ENCODE measurements at regions not wholly inside any gene's neighbourhood (a gene's known extent, or its start where the extent isn't known, plus 50 kb on each side); places are given as distances from the start of the nearest gene placed in this dataset.
"Not testable (repeated sequence)": the region's sequence is repeated elsewhere in the genome, so short reads cannot be mapped to it uniquely, and the experiment has no call there.

DNA sequence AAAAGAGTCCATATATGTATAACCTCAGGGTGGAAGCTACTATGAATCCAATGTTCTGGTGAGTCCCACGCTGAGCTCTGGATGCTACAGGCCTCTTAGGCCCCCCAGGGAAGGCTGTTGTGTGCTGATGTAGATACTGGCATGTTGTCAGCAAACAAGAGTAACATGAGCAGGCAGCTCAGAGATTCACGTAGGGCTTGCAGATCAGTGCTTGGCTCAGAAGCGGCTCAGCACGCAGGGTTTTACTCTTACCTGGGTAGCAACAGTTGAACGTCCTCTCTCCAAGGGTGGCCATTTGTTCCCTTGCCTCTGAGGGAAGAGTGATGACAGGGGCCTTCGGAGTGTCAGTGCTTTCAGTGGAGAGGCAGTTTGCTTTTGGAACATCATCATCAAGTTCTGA is 93.4 kb downstream of the ZFP64 start:
- DNase-seq (ENCODE audit: low read depth, low spot score) = peak; percentile 51

DNA sequence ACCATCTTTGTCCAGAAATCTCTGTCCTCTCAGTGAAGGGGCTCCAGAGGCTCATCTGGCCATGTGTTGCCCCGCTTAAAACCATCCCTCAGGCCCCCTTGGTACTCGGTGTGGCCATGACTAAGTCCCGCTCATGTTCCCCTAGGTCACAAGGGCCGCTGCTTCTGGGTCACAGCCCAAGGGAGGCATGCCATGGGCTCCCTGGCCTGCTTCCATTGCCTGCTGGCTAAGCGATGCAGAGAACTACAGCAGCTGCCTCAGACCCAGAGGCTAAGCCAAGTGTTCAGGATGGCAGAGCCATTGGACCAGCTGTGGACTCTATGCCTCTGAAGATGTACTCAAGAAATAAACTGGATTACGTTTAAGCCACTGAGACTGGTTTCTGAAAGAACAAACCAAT is 95.5 kb downstream of the ZFP64 start:
- no peak for DNase-seq (ENCODE audit: low read depth, low spot score)

DNA sequence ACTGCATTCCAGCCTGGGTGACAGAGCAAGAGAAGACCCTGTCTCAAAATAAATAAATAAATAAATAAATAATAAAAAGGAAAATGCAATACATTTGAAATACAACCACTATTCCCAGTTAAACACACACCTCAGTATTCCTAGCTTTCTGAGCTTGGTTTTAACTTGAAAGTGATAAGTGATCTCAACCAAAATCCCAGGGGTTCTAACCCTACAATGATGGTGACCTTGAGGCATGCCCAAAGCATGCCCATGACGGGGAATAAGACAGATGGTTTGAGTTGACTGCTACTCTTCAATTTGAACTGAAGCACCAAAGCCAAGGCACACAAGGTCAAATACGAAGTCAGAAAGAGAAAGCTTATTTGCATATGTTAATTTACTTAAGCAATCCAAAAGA is 96.9 kb downstream of the ZFP64 start:
- DNase-seq (ENCODE audit: low read depth, low spot score) = no peak

DNA sequence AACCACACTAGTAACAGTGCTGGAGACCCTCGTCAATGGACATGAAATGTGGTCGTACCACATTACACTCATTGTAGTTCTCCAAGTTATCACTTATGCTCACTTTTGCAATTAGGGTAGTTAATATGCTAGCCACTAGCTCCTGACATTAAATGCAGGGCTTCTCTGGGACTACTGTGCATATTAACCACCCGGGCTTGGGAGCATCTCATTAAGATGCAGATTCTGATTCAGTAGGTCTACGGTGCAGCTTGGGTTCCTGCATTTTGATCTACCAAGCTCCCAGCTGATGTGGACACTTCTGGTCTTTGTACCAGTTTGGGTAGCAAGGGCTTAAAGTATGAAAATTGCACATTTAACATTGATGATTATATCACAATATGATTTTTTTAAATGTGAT is 98.0 kb downstream of the ZFP64 start:
- DNase-seq (ENCODE audit: low read depth, low spot score) = no peak

DNA sequence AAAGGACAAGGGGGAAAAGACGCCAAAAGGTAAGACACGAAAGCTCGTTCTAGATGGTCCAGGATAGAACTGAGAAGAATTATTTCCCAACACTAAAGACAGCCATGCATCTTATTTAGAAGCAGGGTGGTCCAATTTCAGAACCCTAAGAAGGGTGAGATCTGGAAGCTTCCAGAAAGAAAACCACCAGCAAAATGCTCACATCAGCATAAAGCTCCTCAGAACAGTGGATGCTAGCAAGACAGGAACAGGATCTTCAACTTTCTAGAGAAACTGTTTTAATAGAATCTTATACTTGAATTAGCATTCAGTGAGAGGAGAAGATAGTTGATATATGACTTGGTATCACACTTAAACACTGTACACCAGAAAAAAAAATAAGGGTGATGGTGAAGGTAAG is 101.5 kb downstream of the ZFP64 start:
- no peak for DNase-seq (ENCODE audit: low read depth, low spot score)

DNA sequence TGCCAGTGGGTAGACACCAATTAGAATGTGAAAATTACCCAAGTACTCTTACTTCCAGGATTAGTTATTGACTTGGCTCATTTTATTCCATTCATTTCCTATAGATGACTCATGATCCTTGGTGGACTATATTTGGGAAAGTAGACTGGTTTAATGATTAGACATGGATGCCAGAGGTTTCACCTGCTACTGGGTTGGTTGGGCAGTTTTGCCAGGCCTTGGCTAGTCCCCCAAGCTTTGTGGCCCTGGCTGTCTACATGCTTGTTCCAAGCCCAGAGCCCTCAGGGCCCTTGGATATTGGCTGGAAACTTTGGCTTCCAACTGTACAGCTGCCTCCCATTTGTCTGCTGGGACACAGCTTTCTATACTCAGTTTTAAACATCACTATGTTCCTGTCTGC is 104.1 kb downstream of the ZFP64 start:
- DNase-seq (ENCODE audit: low read depth, low spot score) = no peak

DNA sequence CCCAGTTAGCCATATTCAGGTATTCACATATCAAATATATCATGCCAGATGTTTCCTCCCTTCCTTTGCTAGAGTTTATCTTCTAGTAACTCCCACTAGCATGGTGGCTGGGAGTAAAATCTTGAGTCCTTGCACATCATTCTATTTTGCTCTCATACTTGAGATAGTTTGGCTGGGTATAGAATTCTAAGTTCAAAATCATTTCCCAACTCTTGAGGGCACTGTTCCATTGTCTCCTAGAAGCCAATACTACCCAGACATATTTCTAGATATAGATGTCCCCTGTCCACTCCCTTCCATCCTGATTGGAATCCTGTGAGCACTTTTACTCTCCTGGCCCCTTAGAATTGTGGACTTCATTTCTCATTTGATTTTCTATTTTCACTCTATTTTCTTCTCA is 104.7 kb downstream of the ZFP64 start:
- DNase-seq (ENCODE audit: low read depth, low spot score) = no peak

DNA sequence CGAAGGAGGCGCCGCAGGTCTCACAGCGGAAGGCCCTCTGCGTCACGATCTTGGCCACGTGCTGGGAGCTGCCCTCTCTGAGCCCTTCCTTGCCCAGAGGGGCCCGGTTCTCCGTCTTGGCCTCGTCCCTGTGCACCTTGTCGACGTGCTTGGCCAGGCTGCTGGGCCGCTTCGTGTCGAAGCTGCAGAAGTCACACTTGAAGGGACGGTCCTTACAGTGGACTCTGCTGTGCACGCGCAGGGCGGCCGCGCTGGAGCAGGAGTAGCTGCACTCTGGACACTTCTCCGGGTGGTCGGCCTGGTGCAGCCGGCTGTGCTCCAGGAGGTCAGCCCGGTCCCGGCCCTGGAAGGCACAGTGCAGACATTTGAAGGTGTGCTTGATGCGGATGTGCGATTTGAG is 106.9 kb downstream of the ZFP64 start:
- DNase-seq (ENCODE audit: low read depth, low spot score) = no peak

DNA sequence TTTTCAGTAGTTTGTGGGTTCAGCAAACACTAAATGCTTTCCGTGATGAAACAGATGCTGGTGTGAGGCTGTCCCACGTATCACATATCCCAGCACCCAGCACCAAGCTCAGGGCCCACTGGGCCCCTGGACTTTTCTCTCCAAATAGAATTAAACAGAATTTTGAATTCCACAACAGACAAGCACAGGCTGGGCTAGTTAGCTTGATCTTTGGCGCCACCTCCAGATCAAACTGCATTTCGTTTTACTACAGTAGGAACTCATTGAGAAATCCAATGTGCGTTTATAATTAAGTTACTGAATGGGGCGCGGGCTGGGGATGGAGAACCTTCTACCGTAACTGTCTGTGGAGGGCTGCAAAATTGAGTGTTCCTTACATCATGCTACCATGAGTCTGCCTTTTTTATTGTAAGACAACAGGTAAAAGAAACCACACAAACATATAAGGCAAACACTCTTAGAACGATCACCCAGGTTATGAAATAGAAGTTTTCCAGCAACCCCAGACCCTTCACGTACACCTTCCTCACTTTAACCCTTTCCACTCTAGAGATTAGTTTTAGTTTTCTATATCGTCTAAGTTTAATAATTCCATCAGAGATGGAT is 107.8 kb downstream of the ZFP64 start:
- DNase-seq (ENCODE audit: low read depth, low spot score) = peak; percentile 33

DNA sequence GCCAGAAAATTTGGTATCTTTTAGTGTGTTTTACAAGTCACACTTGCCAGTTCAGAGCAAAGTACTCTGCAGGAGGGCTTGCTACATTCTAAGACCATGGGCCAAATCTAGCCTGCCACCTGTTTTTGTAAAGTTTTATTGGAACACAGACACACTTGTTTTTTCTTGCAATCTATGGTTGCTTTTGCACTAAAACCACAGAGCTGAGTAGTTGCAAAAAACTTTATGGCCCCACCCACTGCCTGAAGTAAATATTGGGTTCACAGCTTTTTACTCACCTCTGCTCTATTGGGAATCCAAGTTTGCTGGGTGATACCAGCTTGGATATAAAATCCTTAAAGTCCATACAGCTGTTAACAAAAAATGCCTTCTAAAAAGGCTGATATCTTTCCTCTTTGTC is 109.0 kb downstream of the ZFP64 start:
- no peak for DNase-seq (ENCODE audit: low read depth, low spot score)

DNA sequence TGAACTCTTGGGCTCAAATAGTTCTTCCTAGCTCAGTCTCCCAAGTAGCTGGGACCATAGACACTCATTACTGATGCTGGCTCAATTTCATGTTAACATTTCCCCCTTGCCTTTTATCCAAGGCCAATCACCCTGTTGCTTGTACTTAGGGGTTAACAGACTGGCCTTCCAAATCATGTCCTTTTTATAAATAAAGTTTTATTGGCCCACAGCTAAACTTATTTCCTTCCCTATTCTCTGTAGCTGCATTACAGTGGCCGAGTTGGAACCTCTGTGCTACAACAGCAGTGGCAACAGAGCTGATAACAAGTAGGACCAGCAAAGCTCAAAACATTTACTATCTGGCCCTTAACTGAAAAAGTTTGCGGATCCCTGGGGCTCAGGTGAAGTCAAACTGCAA is 109.8 kb downstream of the ZFP64 start:
- no peak for DNase-seq (ENCODE audit: low read depth, low spot score)

DNA sequence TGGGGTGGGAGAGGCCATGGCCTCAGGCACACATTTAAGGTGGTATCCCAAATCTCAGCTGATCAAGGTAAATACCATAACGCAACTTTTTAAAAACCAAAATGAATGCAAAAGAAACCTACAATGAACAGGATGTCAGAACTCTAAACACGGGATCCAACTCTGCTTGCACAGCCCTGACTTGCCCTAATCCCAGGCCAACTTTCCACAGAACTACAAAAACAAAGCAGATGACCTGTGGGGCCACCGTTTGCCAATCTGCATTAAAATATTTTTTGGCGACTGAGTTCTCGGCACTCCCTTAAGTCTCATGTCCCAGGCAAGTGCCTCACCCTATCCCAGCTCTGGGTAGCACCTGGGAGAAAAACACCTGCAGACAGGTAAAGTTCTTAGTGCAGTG is 110.5 kb downstream of the ZFP64 start:
- DNase-seq (ENCODE audit: low read depth, low spot score) = no peak

DNA sequence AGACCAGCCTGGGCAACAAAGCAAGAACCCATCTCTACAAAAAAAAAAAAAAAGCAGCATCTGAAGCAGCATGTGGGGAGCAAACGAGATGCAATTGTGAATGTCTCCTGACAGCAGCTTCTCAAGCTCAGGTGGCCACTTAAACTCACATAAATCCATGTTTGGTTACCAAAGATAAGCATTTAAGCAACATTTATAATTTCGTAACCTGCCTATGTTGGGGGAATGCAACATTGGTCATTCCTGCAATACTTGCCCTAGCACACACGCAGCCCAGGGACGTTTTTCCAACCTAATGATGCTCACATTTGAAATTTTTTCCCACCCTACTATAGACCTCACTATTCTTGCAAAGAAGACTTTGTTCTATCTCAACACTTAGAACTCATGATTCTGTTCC is 113.3 kb downstream of the ZFP64 start:
- no peak for DNase-seq (ENCODE audit: low read depth, low spot score)

DNA sequence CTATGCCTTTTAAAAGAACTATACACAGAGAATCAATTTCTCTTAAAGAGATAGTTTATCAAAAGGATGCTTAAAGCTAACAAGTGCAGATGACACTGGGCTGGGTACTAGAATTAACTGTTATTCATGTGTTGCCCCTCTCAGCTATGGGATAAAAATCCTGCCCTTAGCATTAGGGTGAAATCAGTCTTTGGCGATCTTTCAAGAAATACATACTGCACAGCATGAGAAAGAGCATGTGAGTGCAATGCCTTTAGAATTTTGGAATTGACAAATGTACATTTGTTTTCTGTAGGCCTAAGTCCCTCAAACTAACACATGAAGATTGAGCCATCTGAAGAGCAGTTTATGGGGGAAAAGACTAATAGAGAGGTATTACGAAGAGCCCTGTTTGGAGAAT is 115.4 kb downstream of the ZFP64 start:
- DNase-seq (ENCODE audit: low read depth, low spot score) = no peak

DNA sequence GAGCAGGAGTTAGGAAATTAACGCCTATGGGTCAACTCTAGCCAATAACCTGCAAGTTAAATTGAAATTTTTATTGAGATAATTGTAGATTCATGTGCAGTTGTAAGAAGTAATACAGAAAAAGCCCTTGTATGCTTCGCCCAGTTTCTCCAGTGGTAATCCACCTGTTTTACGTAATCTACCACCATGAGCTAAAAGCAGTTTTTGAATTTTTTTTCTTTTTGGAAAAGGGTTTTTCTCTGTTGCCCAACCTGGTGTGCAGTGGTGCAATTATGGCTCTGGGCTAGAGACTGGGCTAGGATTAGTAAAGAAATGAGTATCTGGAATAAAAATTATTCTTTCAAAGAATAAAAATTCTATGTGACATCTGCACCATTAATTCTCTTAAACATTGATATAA is 116.2 kb downstream of the ZFP64 start:
- DNase-seq (ENCODE audit: low read depth, low spot score) = no peak

DNA sequence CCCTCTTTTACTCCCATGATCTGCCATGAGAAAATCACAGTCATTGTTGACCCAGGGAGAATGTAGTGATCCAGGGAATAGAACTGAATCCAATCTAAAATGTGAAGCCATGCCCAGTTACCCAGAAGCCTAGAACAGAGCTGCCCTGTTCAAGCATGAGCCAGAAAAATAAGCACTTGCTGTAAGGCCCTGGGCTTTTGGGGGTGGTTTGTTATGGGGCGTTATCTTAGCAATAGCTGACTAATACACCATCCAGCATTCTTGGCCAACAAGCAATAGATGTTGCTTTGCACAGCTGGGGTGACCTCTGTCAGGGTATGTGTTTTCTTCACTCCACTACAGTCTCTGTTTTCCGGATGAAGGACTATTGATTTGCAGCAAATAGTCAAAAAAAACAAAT is 120.4 kb downstream of the ZFP64 start:
- DNase-seq (ENCODE audit: low read depth, low spot score) = no peak

DNA sequence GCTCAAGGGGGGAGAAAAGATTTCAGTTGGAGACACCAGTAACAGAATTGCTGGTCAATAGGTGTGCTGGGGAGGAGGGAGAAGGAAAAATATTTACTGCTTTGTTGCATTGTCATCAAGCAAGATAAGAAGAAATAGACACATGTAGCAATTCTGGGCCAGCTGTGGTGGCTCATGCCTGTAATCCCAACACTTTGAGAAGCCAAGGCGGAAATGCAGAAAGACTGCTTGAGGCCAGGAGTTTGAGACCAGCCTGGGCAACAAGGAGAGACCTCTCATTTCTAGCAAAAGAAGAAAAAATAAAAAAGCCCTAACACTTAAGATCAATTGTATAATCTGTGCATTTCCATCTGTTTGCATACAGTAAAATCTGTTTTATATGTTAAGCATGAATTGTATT is 126.6 kb downstream of the ZFP64 start:
- no peak for DNase-seq (ENCODE audit: low read depth, low spot score)

DNA sequence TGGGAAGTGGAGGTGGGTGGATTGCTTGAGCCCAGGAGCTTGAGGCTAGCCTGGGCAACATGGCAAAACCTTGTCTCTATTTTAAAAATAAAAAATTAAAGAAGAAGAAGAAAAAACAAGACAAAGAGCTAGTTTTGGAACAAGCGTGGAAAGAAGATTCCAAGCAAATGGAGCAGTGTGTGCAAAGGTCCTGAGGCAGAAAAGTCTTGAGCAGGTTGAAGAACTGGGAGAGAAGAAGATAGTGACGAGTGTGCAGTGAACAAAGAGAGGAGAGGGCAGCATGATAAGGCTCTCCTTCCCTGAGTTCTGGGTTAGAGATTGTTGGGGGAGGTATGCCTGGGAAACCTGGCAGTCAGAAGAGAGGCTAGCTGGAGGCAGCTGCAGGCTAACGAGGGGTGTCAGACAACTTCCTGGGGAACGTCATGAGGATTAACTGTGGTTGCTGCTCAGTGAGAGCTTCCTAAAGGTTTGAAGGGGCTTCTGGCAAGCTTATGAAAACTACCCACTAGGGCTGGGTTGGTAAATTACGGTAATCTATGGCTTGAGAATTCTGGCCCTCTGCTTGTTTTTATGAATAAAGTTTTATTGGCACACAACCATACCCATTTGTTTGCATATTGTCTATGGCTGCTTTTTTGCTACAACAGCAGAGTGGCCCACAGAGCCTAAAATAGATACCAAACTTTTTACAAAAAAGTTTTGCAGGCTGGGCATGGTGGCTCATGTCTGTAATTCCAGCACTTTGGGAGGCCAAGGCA is 128.9 kb downstream of the ZFP64 start:
- DNase-seq (ENCODE audit: low read depth, low spot score) = peak; percentile 23

DNA sequence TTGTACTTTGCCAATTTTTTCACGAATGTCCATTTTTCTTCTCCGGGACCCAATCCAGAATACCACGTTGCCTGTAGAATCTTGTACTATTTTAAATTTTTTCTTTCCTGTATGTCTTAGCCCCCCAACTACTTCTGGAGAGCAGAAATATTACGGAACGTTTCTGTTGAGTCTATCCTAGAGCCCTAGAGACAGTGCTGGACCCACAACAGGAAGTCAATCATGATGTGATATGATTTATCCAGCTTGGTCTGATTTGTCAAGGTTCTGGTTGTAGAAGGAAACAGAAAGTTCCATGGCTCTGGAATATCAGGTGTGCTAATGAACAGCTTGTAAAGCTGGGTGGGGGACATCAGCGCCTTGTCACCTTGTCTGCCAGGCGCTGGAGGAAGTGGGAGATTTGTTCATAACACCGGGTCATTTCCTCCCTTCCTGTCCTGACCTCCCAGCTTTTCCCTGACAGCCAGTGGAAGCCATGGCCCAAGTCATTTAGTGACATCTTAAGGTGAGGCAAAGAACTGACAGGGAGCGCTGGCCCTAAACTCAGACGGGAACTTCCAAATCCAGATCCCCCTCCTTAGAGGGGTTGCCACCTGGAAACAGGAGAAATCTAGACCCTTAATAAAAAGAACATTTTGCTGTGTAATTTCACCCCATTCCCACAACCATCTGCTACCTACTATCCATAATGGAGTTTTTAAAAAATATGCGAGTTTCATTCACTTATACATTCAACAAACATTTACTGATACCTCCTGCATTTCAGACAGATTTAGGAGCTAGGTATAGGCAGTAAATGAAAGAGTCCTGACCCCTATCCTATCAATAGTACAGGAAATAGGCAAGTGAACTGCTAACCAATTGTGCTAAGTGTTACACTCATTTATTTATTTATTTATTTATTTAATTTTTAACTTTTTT is 130.5 kb downstream of the ZFP64 start:
- DNase-seq (ENCODE audit: low read depth, low spot score) = peak; percentile 73

DNA sequence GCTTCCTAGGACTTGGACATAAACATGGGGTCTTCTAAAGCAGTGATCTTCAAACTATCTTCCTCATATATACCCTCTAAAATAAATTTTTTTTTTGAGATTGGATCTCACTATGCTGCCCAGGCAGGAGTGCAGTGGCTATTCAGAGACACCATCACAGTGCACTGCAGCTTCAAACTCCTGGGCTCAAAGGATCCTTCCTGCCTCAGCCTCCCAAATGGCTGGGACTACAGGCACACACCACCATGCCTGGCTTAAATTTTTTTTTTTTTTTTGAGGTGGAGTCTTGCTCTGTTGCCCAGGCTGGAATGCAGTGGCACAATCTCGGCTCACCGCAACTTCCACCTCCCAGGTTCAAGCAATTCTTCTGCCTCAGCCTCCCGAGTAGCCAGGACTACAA is 134.4 kb downstream of the ZFP64 start:
- DNase-seq (ENCODE audit: low read depth, low spot score) = not testable (repeated sequence)

DNA sequence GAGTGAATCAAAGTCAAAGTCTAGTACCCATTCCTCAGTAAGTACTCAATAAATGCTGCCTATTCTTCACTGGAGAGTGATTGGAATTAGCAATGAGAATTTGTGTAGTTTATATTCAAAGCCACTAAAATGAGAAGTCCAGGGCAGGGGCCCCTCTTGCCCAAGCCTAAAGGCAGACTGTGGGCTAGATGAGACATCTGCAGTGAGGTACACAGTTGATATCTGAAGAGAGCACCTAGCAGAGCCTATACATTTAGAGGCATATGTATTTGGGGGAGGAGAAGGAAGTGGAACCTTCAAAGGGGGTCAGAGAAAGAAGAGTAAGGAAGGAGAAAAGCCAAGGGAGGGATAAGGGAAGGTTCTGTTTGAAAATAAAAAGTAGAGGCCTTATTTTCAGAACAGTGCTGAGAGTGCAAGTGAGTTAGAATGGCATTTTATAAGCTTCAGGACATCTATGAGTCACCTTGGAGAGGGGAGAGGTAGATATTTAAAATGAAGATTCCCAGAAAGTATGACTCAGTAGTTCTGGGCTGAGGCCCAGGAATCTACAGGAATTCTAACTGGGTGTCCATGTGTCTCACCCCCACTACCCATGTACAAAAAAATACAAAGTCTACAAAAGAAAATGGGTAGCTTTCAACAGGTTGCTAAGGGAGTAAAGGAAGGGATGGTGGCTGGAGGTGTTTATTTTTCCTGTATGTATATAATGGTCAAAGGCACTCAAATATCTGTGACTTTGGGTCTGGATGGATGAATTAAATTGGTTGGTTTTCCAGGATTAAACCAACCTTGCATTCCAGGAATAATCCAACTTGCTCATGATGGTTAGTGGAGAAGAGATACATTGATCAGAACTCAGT is 135.1 kb downstream of the ZFP64 start:
- DNase-seq (ENCODE audit: low read depth, low spot score) = no peak

DNA sequence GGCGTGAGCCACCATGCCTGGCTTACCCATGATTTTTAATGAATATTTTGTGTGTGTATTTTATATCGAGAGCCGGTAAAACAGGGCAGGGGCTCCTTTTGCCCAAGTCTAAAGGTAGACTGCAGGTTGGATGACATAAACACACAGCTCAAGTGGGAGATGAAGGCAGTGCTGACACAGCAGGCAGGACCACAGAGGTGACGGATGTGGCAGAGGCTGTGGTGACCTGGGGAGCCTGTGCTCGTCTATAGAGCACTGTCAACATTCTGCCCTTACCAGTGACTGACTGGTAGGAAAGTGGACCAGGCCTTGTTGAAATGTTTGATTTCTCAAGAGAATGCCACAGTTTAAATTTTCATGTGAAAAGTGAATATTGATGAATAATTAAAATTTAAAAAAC is 137.5 kb downstream of the ZFP64 start:
- no peak for DNase-seq (ENCODE audit: low read depth, low spot score)

Measured in ELF-1 (cell line).